HepG2 (cell line): ENCODE measurements at regions not wholly inside any gene's neighbourhood (a gene's known extent, or its start where the extent isn't known, plus 50 kb on each side); places are given as distances from the start of the nearest gene placed in this dataset.

ENCODE experiments used
- ATAC-seq: fragments of 200-7000 bp; cut with Tn5 transposase; 3 replicates; pipeline ENCODE4 v1.9.1; 2020; ENCODE audit warnings: mild to moderate bottlenecking, moderate library complexity
- BruUV-seq: library from RNA; stranded (reverse); fragments of 400-500 nt; replicated peaks from 2 replicates; lab custom pipeline; 2021; lab: Mats Ljungman, UMichigan
- CTCF ChIA-PET: fragments of 300-600 bp; formaldehyde crosslinking; extraction: SDS; loops from one replicate; lab custom pipeline; 2021; ENCODE audit warnings: low total read pairs, inconsistent platforms, low intra/inter-chr PET ratio; lab: Yijun Ruan, JAX
- POLR2A ChIA-PET: fragments of 350-600 bp; sonication (Branson Sonifier 250); formaldehyde crosslinking; loops from one replicate; lab custom pipeline; 2020; ENCODE audit warnings: antibody characterized with exemption, inconsistent platforms; lab: Yijun Ruan, JAX
- DNase-seq: peaks from one replicate; pipeline ENCODE4 v3.0.0-alpha.2; 2015; ENCODE audit warnings: low spot score
- FAIRE-seq: peaks from 3 replicates; lab custom pipeline; 2011; peaks lifted over from hg19 to GRCh38; lab: Jason Lieb, UNC
- H2AFZ ChIP-seq: one replicate; pipeline ENCODE4 v1.6.1; 2011; ENCODE audit warnings: low read length, inconsistent platforms
- H3K27ac ChIP-seq: fragments of 300-600 bp; 3 replicates; pipeline ENCODE4 v1.8.0; 2011; ENCODE audit warnings: mixed run types, mild to moderate bottlenecking, mixed read lengths, low read length, inconsistent platforms; ENCODE audit not compliant: insufficient read depth; ENCODE audit errors: extremely low read length
- H3K27me3 ChIP-seq, 2 experiments: fragments of 200-600 bp in 1 of 2; 2 replicates in 1 of 2; 3 replicates in 1 of 2; pipeline versions ENCODE4 v1.6.0 to v1.8.0; 2011; ENCODE audit warnings: low read length in 2 of 2, mild to moderate bottlenecking in 2 of 2, moderate library complexity in 2 of 2, inconsistent platforms in 1 of 2; ENCODE audit not compliant: insufficient read depth in 2 of 2, control insufficient read depth in 1 of 2
- H3K36me3 ChIP-seq, 2 experiments: fragments of 200-600 bp in 1 of 2; replicated peaks in 1 of 2; 2 replicates in 1 of 2; 3 replicates in 1 of 2; pipeline versions ENCODE4 v1.5.1 to v1.8.0; 2011; ENCODE audit warnings: low read length in 2 of 2, inconsistent platforms in 1 of 2; ENCODE audit not compliant: insufficient read depth in 2 of 2, control insufficient read depth in 1 of 2
- H3K4me1 ChIP-seq: 2 replicates; pipeline ENCODE4 v1.5.1; 2012; ENCODE audit warnings: low read length, inconsistent platforms; ENCODE audit not compliant: insufficient read depth
- H3K4me2 ChIP-seq: 2 replicates; pipeline ENCODE4 v1.6.0; 2011; ENCODE audit warnings: low read depth, low read length, inconsistent platforms
- H3K4me3 ChIP-seq, 3 experiments: fragments of 200-600 bp in 1 of 3; sonication (generic), shearing (Covaris generic) in 1 of 3; replicated peaks in 1 of 3; 2 replicates each; pipeline ENCODE4 v1.5.1; 2011 to 2016; ENCODE audit warnings: low read length in 3 of 3, inconsistent platforms in 2 of 3, low read depth in 2 of 3, mild to moderate bottlenecking in 2 of 3, control low read depth in 1 of 3, mixed read lengths in 1 of 3; ENCODE audit not compliant: insufficient read depth in 1 of 3
- H3K79me2 ChIP-seq: one replicate; pipeline ENCODE4 v1.6.1; 2011; ENCODE audit warnings: low read length, inconsistent platforms; ENCODE audit not compliant: insufficient read depth
- H3K9ac ChIP-seq: 2 replicates; pipeline ENCODE4 v1.6.0; 2011; ENCODE audit warnings: mild to moderate bottlenecking, low read depth, low read length, inconsistent platforms; ENCODE audit not compliant: insufficient read depth
- H3K9me3 ChIP-seq: 2 replicates; pipeline ENCODE4 v1.5.1; 2012; ENCODE audit warnings: mild to moderate bottlenecking, low read length
- H4K20me1 ChIP-seq: 2 replicates; pipeline ENCODE4 v1.6.0; 2011; ENCODE audit warnings: inconsistent platforms, mild to moderate bottlenecking, low read length, moderate library complexity; ENCODE audit not compliant: insufficient read depth
- KAT8 ChIP-seq: IDR thresholded peaks from 2 replicates; pipeline ENCODE4 v1.6.1; 2016; ENCODE audit warnings: missing genetic modification reagents, missing compliant biosample characterization
- NR2C2 ChIP-seq: sonication (generic); formaldehyde crosslinking; IDR thresholded peaks from 2 replicates; pipeline ENCODE4 v1.4.0; 2020; ENCODE audit warnings: missing genetic modification reagents, mild to moderate bottlenecking, moderate library complexity, borderline replicate concordance
- RFX1 ChIP-seq: fragments of 450-650 bp; IDR thresholded peaks from 2 replicates; pipeline ENCODE4 v1.6.1; 2017
- SRSF9 ChIP-seq: fragments of 200-400 bp; formaldehyde crosslinking; IDR thresholded peaks from 2 replicates; pipeline ENCODE4 v1.6.1; 2018; ENCODE audit warnings: borderline replicate concordance, mild to moderate bottlenecking, low read depth, low read length; ENCODE audit not compliant: insufficient read depth, poor library complexity, severe bottlenecking
- SYNCRIP ChIP-seq: fragments of 200-400 bp; formaldehyde crosslinking; IDR thresholded peaks from 2 replicates; pipeline ENCODE4 v1.6.1; 2018; ENCODE audit warnings: mild to moderate bottlenecking, low read depth, low read length; ENCODE audit not compliant: insufficient read depth
- WGBS: methylation state at CpG from one replicate; pipeline ENCODE4 v1.1.6; 2017; ENCODE audit warnings: low lambda C conversion rate; 5-methylcytosine and 5-hydroxymethylcytosine counted together
- in situ Hi-C: cut with HindIII; loops from 2 replicates; pipeline ENCODE4 v1.10.0; 2017; ENCODE audit warnings: low pct_unique_long_range_greater_than_20kb; ENCODE audit not compliant: extremely low pct_ligation_motif_present
- intact Hi-C: fragments of 100-400 bp; cut with micrococcal nuclease; formaldehyde crosslinking; loops from one replicate; pipeline ENCODE4 v1.10.0; 2022; ENCODE audit not compliant: unreplicated experiment

GRCh38 chr11:33452836-33453624, 195.8 kb downstream of the HIPK3 start:
- ATAC-seq (no peak), DNase-seq (no peak)
- Histone ChIP-seq H3K27me3 (peaks cover 0 to 11% of the 10 kb centered on the region in 2 experiments; a peak in 3 of 5 replicates), H3K79me2 (no peaks in the 10 kb centered on the region), H4K20me1 (no peaks in the 10 kb centered on the region), H2AFZ (no peak overlapping the region), H3K4me2 (no peak overlapping the region), H3K4me3 (no peak overlapping the region), H3K9ac (no peak overlapping the region), H3K27ac (no peak overlapping the region), H3K36me3 (no peaks in the 10 kb centered on the region)
- ChIA-PET POLR2A (no interaction called here), CTCF (no interaction called here)
- WGBS: 12% methylated on average over 3 of the region's 3 CpGs
- no TSS peak for BruUV-seq
- intact Hi-C loops: no loop called here
- TF ChIP-seq NR2C2 (CRISPR knock-in tag) (no peak), SYNCRIP (no peak)
- TF ChIP-seq, all 625 proteins: peak for 0
- FAIRE-seq: no peak
- in situ Hi-C loops: no loop called here
- H3K9me3 ChIP-seq: no peaks in the 10 kb centered on the region
- no peaks in the 10 kb centered on the region for H3K4me1 ChIP-seq

- ATAC-seq: no peak
- no peak overlapping the region for H2AFZ ChIP-seq
- in situ Hi-C loops (no loop called here), intact Hi-C loops (no loop called here)
- CTCF ChIA-PET: no interaction called here
- H3K27ac ChIP-seq: no peak overlapping the region
- TF ChIP-seq SRSF9: no peak
- TF ChIP-seq KAT8: no peak
- TF ChIP-seq RFX1: no peak
- DNase-seq: no peak
- no peak overlapping the region for H3K9ac ChIP-seq
- H3K79me2 ChIP-seq: no peaks in the 10 kb centered on the region
- no peak overlapping the region for H3K4me3 ChIP-seq
- WGBS: 17% methylated on average over 2 of the region's 2 CpGs
- H3K27me3 ChIP-seq: peaks cover 0 to 11% of the 10 kb centered on the region in 2 experiments; a peak in 3 of 5 replicates
- H3K4me1 ChIP-seq: peaks cover 3% of the 10 kb centered on the region
- no peaks in the 10 kb centered on the region for H4K20me1 ChIP-seq
- no peak for FAIRE-seq
- no peaks in the 10 kb centered on the region for H3K9me3 ChIP-seq
- POLR2A ChIA-PET: no interaction called here
- H3K4me2 ChIP-seq: no peak overlapping the region
- BruUV-seq: no TSS peak
- H3K36me3 ChIP-seq: no peaks in the 10 kb centered on the region
Measured at GRCh38 chr11:33451364-33451763, 194.2 kb downstream of the HIPK3 start.
